ENCODE measurements at regions not wholly inside any gene's neighbourhood (a gene's known extent, or its start where the extent isn't known, plus 50 kb on each side); places are given as distances from the start of the nearest gene placed in this dataset.

DNA sequence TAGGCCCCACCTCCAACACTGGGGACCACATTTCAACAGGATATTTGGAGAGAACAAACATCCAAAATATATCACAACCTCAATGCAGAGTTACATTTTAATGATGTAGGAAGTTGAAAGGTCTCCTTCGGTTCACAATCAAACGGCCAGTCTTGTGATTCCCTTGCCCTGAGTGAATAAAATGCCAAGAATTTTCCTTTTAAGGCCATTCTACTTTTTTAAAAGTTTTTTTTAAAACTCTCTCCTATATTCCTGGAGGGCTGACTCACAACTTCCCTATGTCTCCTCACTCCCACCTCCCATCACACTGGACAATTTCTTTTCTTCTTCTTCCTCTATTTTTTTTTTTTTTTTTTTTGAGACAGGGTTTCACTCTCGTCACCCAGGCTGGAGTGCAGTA lies 693.6 kb upstream of the AUTS2 start (continued):
- TF ChIP-seq, protein P1, sequence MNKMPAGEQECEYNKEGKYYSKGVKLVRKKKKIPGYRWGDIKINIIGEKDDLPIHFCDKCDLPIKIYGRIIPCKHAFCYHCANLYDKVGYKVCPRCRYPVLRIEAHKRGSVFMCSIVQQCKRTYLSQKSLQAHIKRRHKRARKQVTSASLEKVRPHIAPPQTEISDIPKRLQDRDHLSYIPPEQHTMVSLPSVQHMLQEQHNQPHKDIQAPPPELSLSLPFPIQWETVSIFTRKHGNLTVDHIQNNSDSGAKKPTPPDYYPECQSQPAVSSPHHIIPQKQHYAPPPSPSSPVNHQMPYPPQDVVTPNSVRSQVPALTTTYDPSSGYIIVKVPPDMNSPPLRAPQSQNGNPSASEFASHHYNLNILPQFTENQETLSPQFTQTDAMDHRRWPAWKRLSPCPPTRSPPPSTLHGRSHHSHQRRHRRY (tag by site-specific recombination; IDR thresholded peaks at IDR 0.05), result no peak
- no peak for TF ChIP-seq ZFHX2 (tag by site-specific recombination; conservative IDR thresholded peaks at IDR 0.05)
- TF ChIP-seq ZNF626 (tag by site-specific recombination; IDR thresholded peaks at IDR 0.05), result no peak
- TF ChIP-seq ZNF544 (tag by site-specific recombination; IDR thresholded peaks at IDR 0.05), result no peak

DNA sequence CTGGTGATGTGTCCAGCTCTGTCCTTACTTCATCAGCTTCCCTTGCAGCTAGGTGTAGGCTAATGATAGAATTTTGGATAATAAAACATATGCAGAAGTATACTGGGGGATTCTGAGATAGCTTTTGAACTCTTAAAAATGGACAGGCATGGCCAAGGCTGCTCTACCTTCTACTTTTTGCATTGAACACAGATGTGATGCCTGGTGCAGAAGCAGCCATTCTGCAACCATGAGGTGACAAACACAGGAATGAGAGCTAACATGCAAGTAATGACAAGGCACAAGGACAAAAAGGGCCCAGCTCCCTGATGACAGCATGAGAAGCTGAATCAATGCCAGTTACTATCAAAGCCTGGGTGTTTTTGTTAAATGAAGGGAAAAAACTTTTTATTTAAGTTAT lies 686.5 kb upstream of the AUTS2 start:
- Histone ChIP-seq H3K4me3 (ENCODE audit: low read depth, low read length) (no peak overlapping the region), H3K4me1 (ENCODE audit: control insufficient read depth, insufficient read depth, low read length) (no peaks in the 10 kb centered on the region), H3K9me3 (ENCODE audit: control insufficient read depth, insufficient read depth, low read depth, low read length) (no peaks in the 10 kb centered on the region), H3K27ac (ENCODE audit: extremely low read depth, low read depth, low read length) (no peak overlapping the region), H3K36me3 (ENCODE audit: control insufficient read depth in 2 of 2, insufficient read depth in 1 of 2, low read length in 2 of 2) (no peaks in the 10 kb centered on the region)
- TF ChIP-seq ZNF48 (tag by site-specific recombination; IDR thresholded peaks at IDR 0.05), result no peak
- TF ChIP-seq, protein P2, sequence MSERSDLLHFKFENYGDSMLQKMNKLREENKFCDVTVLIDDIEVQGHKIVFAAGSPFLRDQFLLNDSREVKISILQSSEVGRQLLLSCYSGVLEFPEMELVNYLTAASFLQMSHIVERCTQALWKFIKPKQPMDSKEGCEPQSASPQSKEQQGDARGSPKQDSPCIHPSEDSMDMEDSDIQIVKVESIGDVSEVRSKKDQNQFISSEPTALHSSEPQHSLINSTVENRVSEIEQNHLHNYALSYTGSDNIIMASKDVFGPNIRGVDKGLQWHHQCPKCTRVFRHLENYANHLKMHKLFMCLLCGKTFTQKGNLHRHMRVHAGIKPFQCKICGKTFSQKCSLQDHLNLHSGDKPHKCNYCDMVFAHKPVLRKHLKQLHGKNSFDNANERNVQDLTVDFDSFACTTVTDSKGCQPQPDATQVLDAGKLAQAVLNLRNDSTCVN (tag by site-specific recombination; optimal IDR thresholded peaks at IDR 0.05), result no peak
- TF ChIP-seq, protein P3, sequence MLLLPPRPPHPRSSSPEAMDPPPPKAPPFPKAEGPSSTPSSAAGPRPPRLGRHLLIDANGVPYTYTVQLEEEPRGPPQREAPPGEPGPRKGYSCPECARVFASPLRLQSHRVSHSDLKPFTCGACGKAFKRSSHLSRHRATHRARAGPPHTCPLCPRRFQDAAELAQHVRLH (tag by site-specific recombination; IDR thresholded peaks at IDR 0.05), result no peak
- TF ChIP-seq, protein P4, sequence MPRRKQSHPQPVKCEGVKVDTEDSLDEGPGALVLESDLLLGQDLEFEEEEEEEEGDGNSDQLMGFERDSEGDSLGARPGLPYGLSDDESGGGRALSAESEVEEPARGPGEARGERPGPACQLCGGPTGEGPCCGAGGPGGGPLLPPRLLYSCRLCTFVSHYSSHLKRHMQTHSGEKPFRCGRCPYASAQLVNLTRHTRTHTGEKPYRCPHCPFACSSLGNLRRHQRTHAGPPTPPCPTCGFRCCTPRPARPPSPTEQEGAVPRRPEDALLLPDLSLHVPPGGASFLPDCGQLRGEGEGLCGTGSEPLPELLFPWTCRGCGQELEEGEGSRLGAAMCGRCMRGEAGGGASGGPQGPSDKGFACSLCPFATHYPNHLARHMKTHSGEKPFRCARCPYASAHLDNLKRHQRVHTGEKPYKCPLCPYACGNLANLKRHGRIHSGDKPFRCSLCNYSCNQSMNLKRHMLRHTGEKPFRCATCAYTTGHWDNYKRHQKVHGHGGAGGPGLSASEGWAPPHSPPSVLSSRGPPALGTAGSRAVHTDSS (tag by site-specific recombination; IDR thresholded peaks at IDR 0.05), result no peak
- peak; percentile 61 for TF ChIP-seq SETDB1 (IDR thresholded peaks at IDR 0.05; ENCODE audit: insufficient read length, low read length)
- CTCF ChIA-PET, result no interaction called here
- POLR2A ChIA-PET, result no interaction called here

DNA sequence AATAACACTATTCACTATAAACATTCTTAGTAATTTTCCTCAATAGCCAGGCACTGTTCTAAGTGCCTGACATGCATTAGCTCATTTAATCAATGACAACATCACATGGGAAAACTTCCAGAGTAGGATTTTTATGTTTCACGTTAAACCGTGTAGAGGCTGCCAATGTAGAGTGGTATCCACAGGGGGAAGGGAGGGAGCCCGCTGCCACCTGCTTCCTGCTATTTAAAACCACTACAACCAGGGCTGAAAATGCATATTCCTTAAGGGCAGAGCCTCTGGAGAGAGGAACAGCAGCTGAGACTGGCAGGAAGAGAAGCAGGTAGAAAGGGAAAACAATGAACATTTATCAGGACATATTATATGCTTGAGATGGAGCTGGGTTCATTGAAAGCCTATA lies 684.3 kb upstream of the AUTS2 start:
- Histone ChIP-seq H3K4me1 (ENCODE audit: control insufficient read depth, insufficient read depth, low read length) (no peaks in the 10 kb centered on the region), H3K36me3 (ENCODE audit: control insufficient read depth in 2 of 2, insufficient read depth in 1 of 2, low read length in 2 of 2) (no peaks in the 10 kb centered on the region), H3K27ac (ENCODE audit: extremely low read depth, low read depth, low read length) (no peak overlapping the region), H3K9me3 (ENCODE audit: control insufficient read depth, insufficient read depth, low read depth, low read length) (no peaks in the 10 kb centered on the region), H3K4me3 (ENCODE audit: low read depth, low read length) (no peak overlapping the region)
- CTCF ChIA-PET, result interaction anchor here (0.6 kb wide), 1 partner anchor 13 kb away, joined by 3 read pairs; no protein-coding TSS in a partner anchor
- POLR2A ChIA-PET, result no interaction called here
- TF ChIP-seq ZNF416 (tag by site-specific recombination; IDR thresholded peaks at IDR 0.05) (no peak), PRDM1 (tag by site-specific recombination; IDR thresholded peaks at IDR 0.05) (no peak)

DNA sequence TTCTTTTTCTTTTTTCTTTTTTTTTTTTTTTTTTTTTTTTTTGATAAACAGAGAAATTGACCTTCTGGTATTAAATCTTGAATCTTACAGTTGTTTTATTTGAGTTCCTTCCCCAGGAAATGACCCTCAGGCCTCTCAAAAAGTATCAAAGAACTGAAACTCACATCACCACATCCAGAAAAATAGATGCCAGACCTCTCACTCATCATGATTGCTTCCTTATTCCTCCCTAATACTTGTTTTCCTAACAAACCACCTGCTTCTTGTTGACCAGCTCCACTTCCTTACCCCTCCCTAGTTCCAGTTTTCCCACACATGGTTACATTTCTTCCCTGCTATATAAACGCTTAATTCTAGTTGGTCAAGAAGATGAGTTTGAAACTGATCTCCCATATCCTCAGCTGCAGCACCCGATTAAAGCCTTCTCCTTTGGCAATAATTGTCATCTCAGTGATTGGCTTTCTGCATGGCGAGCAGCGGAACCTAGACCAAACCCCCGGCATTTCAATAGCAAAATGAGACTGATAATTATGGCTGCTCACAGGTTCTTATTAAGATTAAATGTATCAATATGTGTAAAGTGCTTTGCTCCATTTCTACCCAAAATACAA lies 681.1 kb upstream of the AUTS2 start:
- POLR2A ChIA-PET, result no interaction called here
- no peak overlapping the region for H3K27ac ChIP-seq (ENCODE audit: extremely low read depth, low read depth, low read length)
- CTCF ChIA-PET, result no interaction called here

DNA sequence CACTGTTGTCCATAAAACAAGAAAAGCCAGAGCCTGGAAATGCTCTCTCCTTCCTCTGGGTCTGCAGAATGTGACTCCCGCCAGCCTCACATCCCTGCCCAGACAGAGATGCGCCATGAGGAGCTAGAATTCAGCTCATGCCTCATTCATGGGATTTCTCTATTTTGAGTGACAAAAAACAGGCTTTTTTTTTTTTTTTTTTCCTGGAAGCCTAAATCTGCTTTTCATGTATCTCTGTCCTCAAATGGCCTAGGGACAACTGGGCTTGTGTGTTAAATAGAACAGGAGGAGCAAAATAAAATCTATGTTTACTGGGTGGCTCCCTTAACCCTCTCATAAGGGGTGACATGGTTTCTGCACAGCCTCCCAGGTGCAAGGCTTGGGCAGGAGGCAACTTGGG lies 679.7 kb upstream of the AUTS2 start:
- H3K4me1 ChIP-seq (ENCODE audit: control insufficient read depth, insufficient read depth, low read length), result no peaks in the 10 kb centered on the region
- H3K9me3 ChIP-seq (ENCODE audit: control insufficient read depth, insufficient read depth, low read depth, low read length), result no peaks in the 10 kb centered on the region
- ChIA-PET POLR2A (no interaction called here), CTCF (interaction anchor here (0.6 kb wide), 1 partner anchor 323 kb away, joined by 3 read pairs; no protein-coding TSS in a partner anchor)
- no peak overlapping the region for H3K4me3 ChIP-seq (ENCODE audit: low read depth, low read length)
- H3K27ac ChIP-seq (ENCODE audit: extremely low read depth, low read depth, low read length), result no peak overlapping the region
- no peak for TF ChIP-seq IKZF3 (tag by site-specific recombination; IDR thresholded peaks at IDR 0.05)
- TF ChIP-seq, protein P5, sequence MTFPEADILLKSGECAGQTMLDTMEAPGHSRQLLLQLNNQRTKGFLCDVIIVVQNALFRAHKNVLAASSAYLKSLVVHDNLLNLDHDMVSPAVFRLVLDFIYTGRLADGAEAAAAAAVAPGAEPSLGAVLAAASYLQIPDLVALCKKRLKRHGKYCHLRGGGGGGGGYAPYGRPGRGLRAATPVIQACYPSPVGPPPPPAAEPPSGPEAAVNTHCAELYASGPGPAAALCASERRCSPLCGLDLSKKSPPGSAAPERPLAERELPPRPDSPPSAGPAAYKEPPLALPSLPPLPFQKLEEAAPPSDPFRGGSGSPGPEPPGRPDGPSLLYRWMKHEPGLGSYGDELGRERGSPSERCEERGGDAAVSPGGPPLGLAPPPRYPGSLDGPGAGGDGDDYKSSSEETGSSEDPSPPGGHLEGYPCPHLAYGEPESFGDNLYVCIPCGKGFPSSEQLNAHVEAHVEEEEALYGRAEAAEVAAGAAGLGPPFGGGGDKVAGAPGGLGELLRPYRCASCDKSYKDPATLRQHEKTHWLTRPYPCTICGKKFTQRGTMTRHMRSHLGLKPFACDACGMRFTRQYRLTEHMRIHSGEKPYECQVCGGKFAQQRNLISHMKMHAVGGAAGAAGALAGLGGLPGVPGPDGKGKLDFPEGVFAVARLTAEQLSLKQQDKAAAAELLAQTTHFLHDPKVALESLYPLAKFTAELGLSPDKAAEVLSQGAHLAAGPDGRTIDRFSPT (tag by site-specific recombination; IDR thresholded peaks at IDR 0.05), result no peak
- no peak for TF ChIP-seq ZNF777 (tag by site-specific recombination; IDR thresholded peaks at IDR 0.05; ENCODE audit: borderline replicate concordance)
- no peaks in the 10 kb centered on the region for H3K36me3 ChIP-seq (ENCODE audit: control insufficient read depth in 2 of 2, insufficient read depth in 1 of 2, low read length in 2 of 2)

More for the DNA sequence above, 681.1 kb upstream of the AUTS2 start:
- TF ChIP-seq SETDB1 (IDR thresholded peaks at IDR 0.05; ENCODE audit: insufficient read length, low read length), result peak; percentile 59
- TF ChIP-seq TRIM28 (IDR thresholded peaks at IDR 0.05; ENCODE audit: borderline replicate concordance, low read length), result peak; percentile 20; the same call in 1 of the 2 replicates
- no peak for TF ChIP-seq ZNF37A (tag by site-specific recombination; IDR thresholded peaks at IDR 0.05)
- H3K4me3 ChIP-seq (ENCODE audit: low read depth, low read length), result no peak overlapping the region
- H3K36me3 ChIP-seq (ENCODE audit: control insufficient read depth in 2 of 2, insufficient read depth in 1 of 2, low read length in 2 of 2), result no peaks in the 10 kb centered on the region
- no peaks in the 10 kb centered on the region for H3K9me3 ChIP-seq (ENCODE audit: control insufficient read depth, insufficient read depth, low read depth, low read length)
- no peaks in the 10 kb centered on the region for H3K4me1 ChIP-seq (ENCODE audit: control insufficient read depth, insufficient read depth, low read length)

Data from HEK293 (cell line).